Hepatocyte (in vitro differentiated cells): ENCODE measurements at regions not wholly inside any gene's neighbourhood (a gene's known extent, or its start where the extent isn't known, plus 50 kb on each side); places are given as distances from the start of the nearest gene placed in this dataset.

ENCODE experiments used
- DNase-seq: peaks from one replicate; pipeline ENCODE4 v3.0.0-alpha.2; 2016; ENCODE audit warnings: low spot score
- H2AFZ ChIP-seq: fragments of 200-600 bp; sonication (generic); 2 replicates; pipeline ENCODE4 v1.6.0; 2016; ENCODE audit warnings: antibody characterized with exemption, mild to moderate bottlenecking
- H3K27ac ChIP-seq: fragments of 200-600 bp; sonication (generic); 2 replicates; pipeline ENCODE4 v1.5.1; 2016; ENCODE audit warnings: mild to moderate bottlenecking
- H3K27me3 ChIP-seq: fragments of 200-600 bp; sonication (generic); 2 replicates; pipeline ENCODE4 v1.6.1; 2016
- H3K36me3 ChIP-seq: fragments of 200-600 bp; sonication (generic); replicated peaks from 2 replicates; pipeline ENCODE4 v1.5.1; 2016; ENCODE audit warnings: low read depth; ENCODE audit not compliant: insufficient read depth
- H3K4me1 ChIP-seq: fragments of 200-600 bp; sonication (generic); 2 replicates; pipeline ENCODE4 v1.5.1; 2016; ENCODE audit warnings: mild to moderate bottlenecking, moderate library complexity; ENCODE audit not compliant: insufficient read depth
- H3K4me2 ChIP-seq: fragments of 200-600 bp; sonication (generic); 2 replicates; pipeline ENCODE4 v1.6.0; 2016
- H3K4me3 ChIP-seq: fragments of 200-600 bp; sonication (generic); 2 replicates; pipeline ENCODE4 v1.5.1; 2016; ENCODE audit warnings: mild to moderate bottlenecking
- H3K79me2 ChIP-seq: fragments of 200-600 bp; sonication (generic); 2 replicates; pipeline ENCODE4 v1.6.0; 2017; ENCODE audit warnings: mild to moderate bottlenecking
- H3K9me2 ChIP-seq: fragments of 200-600 bp; sonication (generic); replicated peaks from 2 replicates; pipeline ENCODE4 v1.6.0; 2017; ENCODE audit warnings: mild to moderate bottlenecking; ENCODE audit not compliant: insufficient read depth
- H3K9me3 ChIP-seq: fragments of 200-600 bp; sonication (generic); 2 replicates; pipeline ENCODE4 v1.5.1; 2016; ENCODE audit warnings: low read depth, mild to moderate bottlenecking
- H4K20me1 ChIP-seq: fragments of 200-600 bp; sonication (generic); 2 replicates; pipeline ENCODE4 v1.6.0; 2016; ENCODE audit warnings: mild to moderate bottlenecking; ENCODE audit not compliant: insufficient read depth, poor library complexity, severe bottlenecking
- CTCF ChIP-seq: fragments of 200-600 bp; sonication (generic); IDR thresholded peaks from 2 replicates; pipeline ENCODE4 v1.5.1; 2016; ENCODE audit warnings: antibody characterized with exemption, mild to moderate bottlenecking; ENCODE audit not compliant: poor library complexity
- EZH2 ChIP-seq: fragments of 200-600 bp; sonication (generic); IDR thresholded peaks from 2 replicates; pipeline ENCODE4 v1.6.1; 2016; ENCODE audit warnings: antibody characterized with exemption, mild to moderate bottlenecking, borderline replicate concordance
- EZH2phosphoT487 ChIP-seq: fragments of 200-600 bp; sonication (generic); IDR thresholded peaks from one replicate; pipeline ENCODE4 v1.6.1; 2018; ENCODE audit warnings: antibody characterized with exemption, mild to moderate bottlenecking, low read depth, moderate library complexity; ENCODE audit not compliant: unreplicated experiment, severe bottlenecking
- WGBS: methylation state at CpG from one replicate; pipeline ENCODE4 v1.1.6; 2016; ENCODE audit warnings: low lambda C conversion rate; ENCODE audit errors: missing lambda C conversion rate; 5-methylcytosine and 5-hydroxymethylcytosine counted together

GRCh38 chr6:9172096-9172495, 736.8 kb upstream of the SLC35B3 start:
- H3K4me2 ChIP-seq = no peak overlapping the region
- 90% methylated on average over 1 of the region's 1 CpG for WGBS
- DNase-seq = no peak
- no peaks in the 10 kb centered on the region for H3K27me3 ChIP-seq
- TF ChIP-seq EZH2 = no peak
- no peak for TF ChIP-seq EZH2phosphoT487
- TF ChIP-seq CTCF = no peak
- no peaks in the 10 kb centered on the region for H3K36me3 ChIP-seq
- H3K9me3 ChIP-seq = no peaks in the 10 kb centered on the region
- H3K4me1 ChIP-seq = no peaks in the 10 kb centered on the region
- no peaks in the 10 kb centered on the region for H4K20me1 ChIP-seq
- H3K79me2 ChIP-seq = no peaks in the 10 kb centered on the region
- H3K4me3 ChIP-seq = no peak overlapping the region
- no peaks in the 10 kb centered on the region for H3K9me2 ChIP-seq
- H2AFZ ChIP-seq = no peak overlapping the region
- H3K27ac ChIP-seq = no peak overlapping the region

- Histone ChIP-seq H3K36me3 (no peaks in the 10 kb centered on the region), H3K27ac (no peak overlapping the region), H2AFZ (no peak overlapping the region), H4K20me1 (no peaks in the 10 kb centered on the region), H3K9me2 (no peaks in the 10 kb centered on the region), H3K4me1 (no peaks in the 10 kb centered on the region), H3K27me3 (no peaks in the 10 kb centered on the region), H3K4me3 (no peak overlapping the region), H3K4me2 (no peak overlapping the region), H3K9me3 (peaks cover 8% of the 10 kb centered on the region), H3K79me2 (no peaks in the 10 kb centered on the region)
- DNase-seq = no peak
- TF ChIP-seq EZH2phosphoT487 = no peak
- no peak for TF ChIP-seq CTCF
- no peak for TF ChIP-seq EZH2
- 96% methylated on average over 1 of the region's 1 CpG for WGBS
Observed at GRCh38 chr6:9168669-9169068, 733.3 kb upstream of the SLC35B3 start.

DNA sequence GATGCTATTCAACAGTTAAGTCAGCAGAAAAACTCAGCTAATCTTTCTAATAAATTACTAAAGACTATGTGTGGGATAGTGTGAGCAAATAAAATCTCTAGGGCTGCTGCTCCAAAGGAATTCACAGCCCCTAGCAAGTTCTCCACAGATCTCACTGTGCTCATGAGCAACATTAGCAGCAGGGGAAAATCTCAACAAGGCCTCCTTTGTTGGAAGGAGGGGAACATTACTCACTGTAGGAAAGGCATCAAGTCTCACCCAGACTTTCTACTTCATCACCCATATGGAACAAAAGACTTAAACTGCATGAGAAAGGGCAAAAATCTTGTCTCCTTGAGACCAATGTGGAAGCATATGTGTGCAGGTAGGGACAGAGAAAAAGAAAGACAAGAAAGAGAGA, 726.4 kb upstream of the SLC35B3 start:
- H3K9me3 ChIP-seq = peaks cover 8% of the 10 kb centered on the region
- H3K79me2 ChIP-seq = no peaks in the 10 kb centered on the region
- TF ChIP-seq EZH2phosphoT487 = no peak
- no peaks in the 10 kb centered on the region for H3K36me3 ChIP-seq
- H3K4me1 ChIP-seq = no peaks in the 10 kb centered on the region
- H4K20me1 ChIP-seq = no peaks in the 10 kb centered on the region
- H3K9me2 ChIP-seq = no peaks in the 10 kb centered on the region
- no peak for DNase-seq
- no peak overlapping the region for H3K27ac ChIP-seq
- no peaks in the 10 kb centered on the region for H3K27me3 ChIP-seq
- no peak overlapping the region for H3K4me3 ChIP-seq
- H2AFZ ChIP-seq = no peak overlapping the region
- H3K4me2 ChIP-seq = no peak overlapping the region

GRCh38 chr6:9159051-9159450, 723.7 kb upstream of the SLC35B3 start:
- Histone ChIP-seq H3K36me3 (no peaks in the 10 kb centered on the region), H3K4me2 (no peak overlapping the region), H3K9me2 (no peaks in the 10 kb centered on the region), H4K20me1 (no peaks in the 10 kb centered on the region), H3K9me3 (no peaks in the 10 kb centered on the region), H3K27ac (no peak overlapping the region), H3K4me3 (no peak overlapping the region), H3K79me2 (no peaks in the 10 kb centered on the region), H2AFZ (no peak overlapping the region), H3K4me1 (no peaks in the 10 kb centered on the region), H3K27me3 (no peaks in the 10 kb centered on the region)
- 93% methylated on average over 3 of the region's 3 CpGs for WGBS
- DNase-seq = no peak
- no peak for TF ChIP-seq EZH2

- H3K36me3 ChIP-seq = no peaks in the 10 kb centered on the region
- no peak for DNase-seq
- no peak overlapping the region for H2AFZ ChIP-seq
- no peak overlapping the region for H3K4me3 ChIP-seq
- WGBS = 63% methylated on average over 3 of the region's 3 CpGs
- no peaks in the 10 kb centered on the region for H4K20me1 ChIP-seq
- no peak overlapping the region for H3K4me2 ChIP-seq
- no peak overlapping the region for H3K27ac ChIP-seq
- H3K79me2 ChIP-seq = no peaks in the 10 kb centered on the region
- no peaks in the 10 kb centered on the region for H3K9me2 ChIP-seq
- H3K4me1 ChIP-seq = no peaks in the 10 kb centered on the region
- H3K27me3 ChIP-seq = no peaks in the 10 kb centered on the region
- no peak for TF ChIP-seq CTCF
- no peak for TF ChIP-seq EZH2phosphoT487
- no peak for TF ChIP-seq EZH2
- no peaks in the 10 kb centered on the region for H3K9me3 ChIP-seq
Observed at GRCh38 chr6:9155836-9156235, 720.5 kb upstream of the SLC35B3 start.
